H9 (cell line): ENCODE measurements at regions not wholly inside any gene's neighbourhood (a gene's known extent, or its start where the extent isn't known, plus 50 kb on each side); places are given as distances from the start of the nearest gene placed in this dataset.

Experiments used
- DNase-seq: peaks from one replicate; pipeline ENCODE4 v3.0.0-alpha.2; 2017
- H2AFZ ChIP-seq: one replicate; pipeline ENCODE4 v1.6.1; 2013; ENCODE audit warnings: mild to moderate bottlenecking, low read length, control low read depth, moderate library complexity
- H2AK5ac ChIP-seq: 2 replicates; pipeline ENCODE4 v1.6.1; 2013; ENCODE audit warnings: low read length, control low read depth, mixed read lengths; ENCODE audit not compliant: insufficient read length
- H2BK120ac ChIP-seq: one replicate; pipeline ENCODE4 v1.6.1; 2013; ENCODE audit warnings: low read depth, mild to moderate bottlenecking, low read length, control low read depth, inconsistent platforms; ENCODE audit not compliant: poor library complexity, severe bottlenecking
- H2BK12ac ChIP-seq: 2 replicates; pipeline ENCODE4 v1.6.1; 2013; ENCODE audit warnings: low read length, control low read depth, mixed read lengths, low read depth; ENCODE audit not compliant: insufficient read length
- H2BK15ac ChIP-seq: 2 replicates; pipeline ENCODE4 v1.6.1; 2013; ENCODE audit warnings: low read depth, low read length, control low read depth
- H2BK20ac ChIP-seq: one replicate; pipeline ENCODE4 v1.6.1; 2013; ENCODE audit warnings: low read depth, mild to moderate bottlenecking, low read length, control low read depth, inconsistent platforms; ENCODE audit not compliant: poor library complexity, severe bottlenecking
- H2BK5ac ChIP-seq: 2 replicates; pipeline ENCODE4 v1.6.1; 2013; ENCODE audit warnings: low read length, control low read depth, mixed read lengths; ENCODE audit not compliant: insufficient read length
- H3K14ac ChIP-seq: 2 replicates; pipeline ENCODE4 v1.6.1; 2013; ENCODE audit warnings: low read length, control low read depth; ENCODE audit not compliant: insufficient read depth
- H3K18ac ChIP-seq: 2 replicates; pipeline ENCODE4 v1.6.1; 2013; ENCODE audit warnings: low read depth, mild to moderate bottlenecking, mixed read lengths, low read length, control low read depth; ENCODE audit not compliant: insufficient read length
- H3K23ac ChIP-seq: 2 replicates; pipeline ENCODE4 v1.6.1; 2013; ENCODE audit warnings: low read length, control low read depth, mixed read lengths, low read depth; ENCODE audit not compliant: insufficient read length
- H3K23me2 ChIP-seq: 2 replicates; pipeline ENCODE4 v1.6.1; 2013; ENCODE audit warnings: low read depth, mild to moderate bottlenecking, mixed read lengths, low read length, control low read depth; ENCODE audit not compliant: insufficient read length, poor library complexity, severe bottlenecking
- H3K27ac ChIP-seq: 2 replicates; pipeline ENCODE4 v1.5.1; 2013; ENCODE audit warnings: low read length, control low read depth, mixed read lengths, low read depth; ENCODE audit not compliant: insufficient read length
- H3K27me3 ChIP-seq: 2 replicates; pipeline ENCODE4 v1.6.1; 2013; ENCODE audit warnings: low read length, control low read depth, inconsistent platforms; ENCODE audit not compliant: insufficient read depth
- H3K4ac ChIP-seq: 2 replicates; pipeline ENCODE4 v1.6.1; 2013; ENCODE audit warnings: low read depth, mild to moderate bottlenecking, control low read depth, inconsistent platforms, low read length, moderate library complexity
- H3K4me1 ChIP-seq: 2 replicates; pipeline ENCODE4 v1.6.1; 2013; ENCODE audit warnings: low read length, control low read depth, inconsistent platforms; ENCODE audit not compliant: insufficient read depth
- H3K4me2 ChIP-seq: 2 replicates; pipeline ENCODE4 v1.6.1; 2013; ENCODE audit warnings: low read length, control low read depth, mixed read lengths; ENCODE audit not compliant: insufficient read length, insufficient read depth
- H3K56ac ChIP-seq: 2 replicates; pipeline ENCODE4 v1.6.1; 2013; ENCODE audit warnings: low read depth, mild to moderate bottlenecking, mixed read lengths, low read length, control low read depth; ENCODE audit not compliant: insufficient read length
- H3K79me1 ChIP-seq: 2 replicates; pipeline ENCODE4 v1.6.1; 2013; ENCODE audit warnings: low read depth, mild to moderate bottlenecking, moderate library complexity, low read length, control low read depth, inconsistent platforms; ENCODE audit not compliant: insufficient read depth, poor library complexity, severe bottlenecking
- H3K79me2 ChIP-seq: 2 replicates; pipeline ENCODE4 v1.6.1; 2013; ENCODE audit warnings: low read length, control low read depth, inconsistent platforms; ENCODE audit not compliant: insufficient read depth
- H3K9ac ChIP-seq: 2 replicates; pipeline ENCODE4 v1.6.1; 2013; ENCODE audit warnings: low read length, control low read depth, mixed read lengths; ENCODE audit not compliant: insufficient read length; ENCODE audit errors: extremely low read depth
- H3K9me3 ChIP-seq: one replicate; pipeline ENCODE4 v1.6.1; 2013; ENCODE audit warnings: low read depth, low read length, inconsistent platforms; ENCODE audit not compliant: control insufficient read depth
- H3T11ph ChIP-seq: one replicate; pipeline ENCODE4 v1.6.1; 2013; ENCODE audit warnings: mild to moderate bottlenecking, low read length, control low read depth, inconsistent platforms
- H4K20me1 ChIP-seq: one replicate; pipeline ENCODE4 v1.6.1; 2013; ENCODE audit not compliant: control insufficient read depth, insufficient read length, insufficient read depth
- H4K5ac ChIP-seq: 2 replicates; pipeline ENCODE4 v1.6.1; 2013; ENCODE audit warnings: low read depth, mild to moderate bottlenecking, mixed read lengths, low read length, control low read depth; ENCODE audit not compliant: insufficient read length
- H4K8ac ChIP-seq: replicated peaks from 2 replicates; pipeline ENCODE4 v1.6.1; 2013; ENCODE audit warnings: low read length, control low read depth, mixed read lengths, low read depth; ENCODE audit not compliant: insufficient read length
- H4K91ac ChIP-seq: 2 replicates; pipeline ENCODE4 v1.6.1; 2013; ENCODE audit warnings: low read depth, mild to moderate bottlenecking, moderate library complexity, mixed read lengths, low read length, control low read depth; ENCODE audit not compliant: insufficient read length
- H3K27ac Mint-ChIP-seq, 3 experiments: 2 replicates in 2 of 3; 3 replicates in 1 of 3; pipeline ENCODE4 v1.8.0; 2020 to 2021; ENCODE audit warnings: mixed read lengths in 3 of 3, mild to moderate bottlenecking in 1 of 3, moderate library complexity in 1 of 3
- H3K27me3 Mint-ChIP-seq: 2 replicates; pipeline ENCODE4 v1.8.0; 2021; ENCODE audit warnings: low read depth, mild to moderate bottlenecking, moderate library complexity, mixed read lengths
- H3K36me3 Mint-ChIP-seq, 3 experiments: 2 replicates in 2 of 3; 3 replicates in 1 of 3; pipeline ENCODE4 v1.8.0; 2020 to 2021; ENCODE audit warnings: low read depth in 3 of 3, mixed read lengths in 3 of 3; ENCODE audit not compliant: insufficient read depth in 1 of 3
- H3K4me1 Mint-ChIP-seq, 2 experiments: 2 replicates each; pipeline ENCODE4 v1.8.0; 2020; ENCODE audit warnings: mixed read lengths in 2 of 2
- H3K4me3 Mint-ChIP-seq, 2 experiments: 2 replicates in 1 of 2; 3 replicates in 1 of 2; pipeline ENCODE4 v1.8.0; 2020 to 2021; ENCODE audit warnings: mild to moderate bottlenecking in 2 of 2, mixed read lengths in 2 of 2, moderate library complexity in 1 of 2
- H3K9me3 Mint-ChIP-seq, 2 experiments: 2 replicates in 1 of 2; 3 replicates in 1 of 2; pipeline ENCODE4 v1.8.0; 2020; ENCODE audit warnings: mild to moderate bottlenecking in 2 of 2, mixed read lengths in 2 of 2, moderate library complexity in 1 of 2
- CTCF ChIP-seq: fragments of 200-600 bp; sonication (generic); conservative IDR thresholded peaks from 3 replicates; pipeline ENCODE4 v1.8.0; 2021; ENCODE audit warnings: antibody characterized with exemption, mild to moderate bottlenecking
- WGBS: extraction: QIAGEN DNeasy Blood & Tissue Kit; methylation state at CpG from one replicate; pipeline ENCODE4 v1.1.7; 2013; ENCODE audit warnings: missing lambda C conversion rate, low lambda C conversion rate, mixed read lengths; ENCODE audit not compliant: insufficient read length; ENCODE audit errors: extremely low coverage; 5-methylcytosine and 5-hydroxymethylcytosine counted together

GRCh38 chr2:42864641-42865280 lies 72.4 kb upstream of the HAAO start:
- H3K36me3 Mint-ChIP-seq = peaks cover 0 to 14% (median 6%) of the 10 kb centered on the region in 3 experiments; a peak in 5 of 7 replicates
- Histone ChIP-seq H2AK5ac (no peak overlapping the region), H3K27me3 (no peaks in the 10 kb centered on the region), H4K8ac (no peak overlapping the region), H3K56ac (no peak overlapping the region), H4K20me1 (no peaks in the 10 kb centered on the region), H2BK120ac (no peak overlapping the region), H4K91ac (no peak overlapping the region), H2BK15ac (no peak overlapping the region), H3K4me1 (no peaks in the 10 kb centered on the region), H3K79me2 (no peaks in the 10 kb centered on the region), H3T11ph (no peak overlapping the region), H3K9me3 (peaks cover 4% of the 10 kb centered on the region), H3K9ac (no peak overlapping the region), H3K14ac (no peak overlapping the region; the same call in 1 of the 2 replicates), H3K4me2 (no peak overlapping the region), H3K4ac (no peak overlapping the region), H3K23ac (no peak overlapping the region), H2BK20ac (no peak overlapping the region), H3K23me2 (no peaks in the 10 kb centered on the region), H2BK12ac (no peak overlapping the region), H2BK5ac (no peak overlapping the region), H4K5ac (no peak overlapping the region), H3K27ac (no peak overlapping the region), H3K79me1 (no peaks in the 10 kb centered on the region), H3K18ac (no peak overlapping the region), H2AFZ (no peak overlapping the region)
- DNase-seq = no peak
- no peaks in the 10 kb centered on the region; the same call in 1 of the 2 replicates for H3K27me3 Mint-ChIP-seq
- no peaks in the 10 kb centered on the region for H3K4me1 Mint-ChIP-seq
- H3K9me3 Mint-ChIP-seq = peaks cover 11 to 16% of the 10 kb centered on the region in 2 experiments
- no peak overlapping the region for H3K27ac Mint-ChIP-seq
- WGBS = no CpG with 5 or more reads among the region's 8 CpGs
- no peak for TF ChIP-seq CTCF
- no peak overlapping the region for H3K4me3 Mint-ChIP-seq
